Gastrocnemius medialis (tissue), 4 donors: ENCODE measurements at regions not wholly inside any gene's neighbourhood (a gene's known extent, or its start where the extent isn't known, plus 50 kb on each side); places are given as distances from the start of the nearest gene placed in this dataset.

Source experiments
- ATAC-seq, 2 donors: fragments of 150-250 bp; one replicate each; pipeline ENCODE4 v1.9.1; 2016
- DNase-seq, 2 donors: peaks; one replicate each; pipeline ENCODE4 v3.0.0-alpha.2; 2019
- H3K27ac ChIP-seq, 4 donors: fragments of 200-600 bp; sonication (generic); 1 replicate in 1 of 4; 2 replicates in 3 of 4; pipeline ENCODE4 v1.5.1; 2016 to 2018; ENCODE audit warnings: mild to moderate bottlenecking in 2 of 4, moderate library complexity in 1 of 4
- H3K27me3 ChIP-seq, 3 donors: fragments of 200-600 bp; sonication (generic) in 2 of 3; 1 replicate in 1 of 3; 2 replicates in 2 of 3; pipeline versions ENCODE4 v1.5.1 to v1.6.0; 2016 to 2019; ENCODE audit warnings: mild to moderate bottlenecking in 1 of 3, moderate library complexity in 1 of 3
- H3K36me3 ChIP-seq, 2 donors: fragments of 200-600 bp; sonication (generic) in 1 of 2; one replicate each; pipeline ENCODE4 v1.5.1; 2017 to 2018
- H3K4me1 ChIP-seq, 2 donors: fragments of 200-600 bp; sonication (generic) in 1 of 2; one replicate each; pipeline ENCODE4 v1.5.1; 2016 to 2017; ENCODE audit warnings: mild to moderate bottlenecking in 2 of 2
- H3K4me3 ChIP-seq, 4 donors: fragments of 200-600 bp; sonication (generic) in 3 of 4; 1 replicate in 1 of 4; 2 replicates in 3 of 4; pipeline ENCODE4 v1.5.1; 2016 to 2019; ENCODE audit warnings: mild to moderate bottlenecking in 2 of 4
- H3K9me3 ChIP-seq, 3 donors: fragments of 200-600 bp; sonication (generic) in 2 of 3; 1 replicate in 1 of 3; 2 replicates in 2 of 3; pipeline ENCODE4 v1.5.1; 2016 to 2019
- CTCF ChIP-seq, 5 experiments: fragments of 450-650 bp in 3 of 5; fragments of 200-600 bp in 2 of 5; sonication (generic) in 2 of 5; IDR thresholded peaks in 4 of 5; conservative IDR thresholded peaks in 1 of 5; 1 replicate in 4 of 5; 2 replicates in 1 of 5; pipeline ENCODE4 v1.5.1; 2016 to 2019; ENCODE audit warnings: antibody characterized with exemption in 5 of 5, mild to moderate bottlenecking in 3 of 5, moderate library complexity in 3 of 5
- POLR2A ChIP-seq, 2 donors: fragments of 450-650 bp; IDR thresholded peaks; one replicate each; pipeline ENCODE4 v1.6.1; 2017; ENCODE audit warnings: antibody characterized with exemption in 2 of 2, mild to moderate bottlenecking in 2 of 2, moderate library complexity in 2 of 2
- in situ Hi-C, 4 donors: fragments of 200-750 bp; cut with MboI; loops; one replicate each; pipeline versions ENCODE4 v1.15.0 to v1.8.0; 2017; ENCODE audit warnings: low sequenced_read_pairs in 4 of 4
- intact Hi-C: fragments of 100-400 bp; cut with DNase I; formaldehyde crosslinking; loops from one replicate; pipeline ENCODE4 v1.15.1; 2023; ENCODE audit warnings: low total_unique reads

DNA sequence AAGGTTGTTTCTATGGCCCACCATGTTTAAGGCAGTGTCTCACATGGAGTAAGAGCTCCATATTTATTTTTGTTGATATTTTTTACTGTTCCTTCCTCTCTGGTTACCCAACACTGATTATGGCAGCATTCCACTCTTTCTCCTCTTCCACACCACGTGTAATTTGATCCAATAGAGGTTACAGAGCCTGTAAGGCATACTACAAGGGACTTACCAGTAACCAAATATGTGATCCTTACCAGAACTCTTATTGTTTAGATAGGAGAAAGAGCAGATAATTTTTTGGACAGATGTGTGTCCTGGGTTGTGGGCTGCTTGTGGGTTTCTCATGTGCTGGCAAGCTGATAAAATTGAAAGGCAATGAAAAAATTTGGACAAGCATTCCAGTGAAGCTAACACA lies 261.3 kb downstream of the TMEM167A start:
- in situ Hi-C loops, result no loop called here

GRCh38 chr5:82813861-82814260 lies 263.3 kb downstream of the TMEM167A start:
- no peaks in the 10 kb centered on the region for H3K27me3 ChIP-seq
- no peaks in the 10 kb centered on the region for H3K4me1 ChIP-seq
- DNase-seq, result no peak
- H3K27ac ChIP-seq, result no peak overlapping the region
- ATAC-seq, result no peak
- no peak for TF ChIP-seq CTCF (IDR thresholded peaks at IDR 0.05 in 4 of 5, conservative IDR thresholded peaks at IDR 0.05 in 1 of 5)
- no peak for TF ChIP-seq POLR2A (IDR thresholded peaks at IDR 0.05)
- in situ Hi-C loops, result no loop called here
- H3K9me3 ChIP-seq, result no peaks in the 10 kb centered on the region
- no peaks in the 10 kb centered on the region for H3K36me3 ChIP-seq
- no peak overlapping the region for H3K4me3 ChIP-seq
- intact Hi-C loops, result no loop called here

More for the DNA sequence above, 261.3 kb downstream of the TMEM167A start:
- no peaks in the 10 kb centered on the region for H3K27me3 ChIP-seq
- TF ChIP-seq CTCF (IDR thresholded peaks at IDR 0.05 in 4 of 5, conservative IDR thresholded peaks at IDR 0.05 in 1 of 5) (no peak), POLR2A (IDR thresholded peaks at IDR 0.05) (no peak)
- H3K4me1 ChIP-seq, result no peaks in the 10 kb centered on the region
- H3K4me3 ChIP-seq, result no peak overlapping the region
- no peak overlapping the region for H3K27ac ChIP-seq
- no peaks in the 10 kb centered on the region for H3K9me3 ChIP-seq
- intact Hi-C loops, result no loop called here
- DNase-seq (no peak), ATAC-seq (no peak)
- H3K36me3 ChIP-seq, result no peaks in the 10 kb centered on the region

GRCh38 chr5:82812575-82812974 lies 264.6 kb downstream of the TMEM167A start:
- intact Hi-C loops (no loop called here), in situ Hi-C loops (no loop called here)
- H3K36me3 ChIP-seq, result no peaks in the 10 kb centered on the region
- ATAC-seq (no peak), DNase-seq (no peak)
- H3K27me3 ChIP-seq, result no peaks in the 10 kb centered on the region
- no peak overlapping the region for H3K27ac ChIP-seq
- H3K4me3 ChIP-seq, result no peak overlapping the region
- H3K4me1 ChIP-seq, result no peaks in the 10 kb centered on the region
- TF ChIP-seq CTCF (IDR thresholded peaks at IDR 0.05 in 4 of 5, conservative IDR thresholded peaks at IDR 0.05 in 1 of 5) (no peak), POLR2A (IDR thresholded peaks at IDR 0.05) (no peak)
- H3K9me3 ChIP-seq, result no peaks in the 10 kb centered on the region

- intact Hi-C loops, result no loop called here
- Histone ChIP-seq H3K4me3 (no peak overlapping the region), H3K9me3 (no peaks in the 10 kb centered on the region), H3K27me3 (no peaks in the 10 kb centered on the region), H3K4me1 (no peaks in the 10 kb centered on the region), H3K36me3 (no peaks in the 10 kb centered on the region), H3K27ac (no peak overlapping the region)
- DNase-seq, result no peak
- ATAC-seq, result no peak
- TF ChIP-seq CTCF (IDR thresholded peaks at IDR 0.05 in 4 of 5, conservative IDR thresholded peaks at IDR 0.05 in 1 of 5) (no peak), POLR2A (IDR thresholded peaks at IDR 0.05) (no peak)
- in situ Hi-C loops, result no loop called here
Observed at GRCh38 chr5:82811490-82811889, 265.7 kb downstream of the TMEM167A start.

DNA sequence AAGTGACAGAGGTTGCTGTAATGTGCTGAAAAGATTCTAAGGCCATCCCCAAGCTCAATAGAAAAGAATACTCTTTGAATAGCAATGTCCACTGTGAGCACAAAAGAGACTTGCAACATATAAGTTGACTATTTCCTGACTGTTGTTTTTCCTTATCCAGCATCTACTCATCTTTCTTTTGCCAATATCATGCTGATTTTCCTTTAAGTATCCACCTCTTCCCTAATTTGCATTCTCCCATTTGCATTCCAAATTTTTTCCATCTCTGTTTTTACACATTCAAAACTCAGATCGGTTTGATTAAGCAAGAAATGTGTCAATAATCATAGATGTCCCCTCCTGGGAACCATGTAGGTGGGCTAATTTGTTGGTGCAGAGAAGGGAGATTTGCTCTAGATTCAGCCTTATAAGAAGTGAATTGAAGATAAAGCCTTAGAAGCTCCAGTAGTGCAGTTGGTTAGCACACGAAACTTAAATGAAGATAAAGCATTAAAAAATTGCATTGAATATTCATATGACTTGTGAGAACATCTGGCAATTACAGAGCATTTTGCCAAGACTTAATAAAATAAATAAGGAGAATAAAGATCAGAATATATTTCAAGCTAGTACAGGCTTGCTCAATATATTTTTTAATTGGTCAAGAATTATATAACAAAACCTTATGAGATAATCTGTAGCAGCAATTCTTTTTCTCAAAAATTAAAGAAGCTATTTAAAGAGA lies 267.6 kb downstream of the TMEM167A start:
- no peaks in the 10 kb centered on the region for H3K4me1 ChIP-seq
- ATAC-seq, result no peak
- no peak for TF ChIP-seq POLR2A (IDR thresholded peaks at IDR 0.05)
- no peak for TF ChIP-seq CTCF (IDR thresholded peaks at IDR 0.05 in 4 of 5, conservative IDR thresholded peaks at IDR 0.05 in 1 of 5)
- no peak for DNase-seq
- no peak overlapping the region for H3K4me3 ChIP-seq
- H3K36me3 ChIP-seq, result no peaks in the 10 kb centered on the region
- no peaks in the 10 kb centered on the region for H3K9me3 ChIP-seq
- intact Hi-C loops (no loop called here), in situ Hi-C loops (no loop called here)
- no peaks in the 10 kb centered on the region for H3K27me3 ChIP-seq
- no peak overlapping the region for H3K27ac ChIP-seq
